A549 (cell line): ENCODE measurements at regions not wholly inside any gene's neighbourhood (a gene's known extent, or its start where the extent isn't known, plus 50 kb on each side); places are given as distances from the start of the nearest gene placed in this dataset.

Source experiments
- CHD2 ChIP-seq: fragments of 150-350 bp; IDR thresholded peaks from 2 replicates; pipeline ENCODE4 v1.6.1; 2014; ENCODE audit warnings: low read length; ENCODE audit not compliant: partially characterized antibody
- CTCF ChIP-seq: fragments of >200 bp; sonication (Bioruptor Twin); formaldehyde crosslinking; IDR thresholded peaks from 3 replicates; pipeline ENCODE4 v1.5.1; 2016
- FOSL2 ChIP-seq, 2 experiments: fragments of 450-650 bp in 1 of 2; fragments of >200 bp in 1 of 2; sonication (Bioruptor Twin) in 1 of 2; formaldehyde crosslinking; IDR thresholded peaks; 2 replicates each; pipeline versions ENCODE4 v1.5.0 to v1.6.1; 2016 to 2020; ENCODE audit warnings: mild to moderate bottlenecking in 1 of 2, moderate library complexity in 1 of 2
- HMGXB4 ChIP-seq: fragments of 250-450 bp; sonication (Bioruptor Pico); IDR thresholded peaks from 2 replicates; pipeline ENCODE4 v1.5.0; 2021; ENCODE audit warnings: mild to moderate bottlenecking, moderate library complexity, borderline replicate concordance
- JUN ChIP-seq, 2 experiments: fragments of >200 bp; sonication (Bioruptor Twin); formaldehyde crosslinking; IDR thresholded peaks; 2 replicates in 1 of 2; 3 replicates in 1 of 2; pipeline ENCODE4 v1.6.1; 2016 to 2017
- MAX ChIP-seq: IDR thresholded peaks from 2 replicates; pipeline ENCODE4 v1.6.1; 2012
- ZC3H11A ChIP-seq: fragments of 450-650 bp; IDR thresholded peaks from 2 replicates; pipeline ENCODE4 v1.6.1; 2014; ENCODE audit warnings: antibody characterized with exemption, mild to moderate bottlenecking

- no peak for TF ChIP-seq CHD2
- no peak for TF ChIP-seq CTCF
- no peak for TF ChIP-seq ZC3H11A
- TF ChIP-seq FOSL2 (IDR thresholded peaks at IDR 0.05), result no peak
- TF ChIP-seq FOSL2 (CRISPR knock-in tag; IDR thresholded peaks at IDR 0.05), result no peak
- TF ChIP-seq HMGXB4 (CRISPR knock-in tag), result no peak
- TF ChIP-seq JUN (IDR thresholded peaks at IDR 0.05), result no peak
- no peak for TF ChIP-seq MAX
These were observed 141.5 kb downstream of the RPIA start for GRCh38 chr2:88832992-88833389.
